CD8-positive, alpha-beta memory T cell (primary cell): ENCODE measurements at regions not wholly inside any gene's neighbourhood (a gene's known extent, or its start where the extent isn't known, plus 50 kb on each side); places are given as distances from the start of the nearest gene placed in this dataset.

ENCODE experiments used
- CTCF ChIA-PET: fragments of 350-600 bp; sonication (Branson Sonifier 250); formaldehyde crosslinking; loops from one replicate; lab custom pipeline; 2021; ENCODE audit warnings: antibody characterized with exemption; lab: Charles Lee
- POLR2A ChIA-PET: fragments of 350-600 bp; sonication (Branson Sonifier 250); formaldehyde crosslinking; loops from one replicate; lab custom pipeline; 2021; ENCODE audit warnings: antibody characterized with exemption; lab: Charles Lee
- DNase-seq, 5 donors: peaks; one replicate each; pipeline versions ENCODE4 v3.0.0 to v3.0.0-alpha.2; 2020 to 2022; ENCODE audit warnings: mixed read lengths in 1 of 5
- H3K27ac ChIP-seq: one replicate; pipeline ENCODE4 v1.7.0; 2013; ENCODE audit warnings: low read depth, mild to moderate bottlenecking, low read length, moderate library complexity
- H3K27me3 ChIP-seq: 2 replicates; pipeline ENCODE4 v1.7.0; 2013; ENCODE audit warnings: low read length, mild to moderate bottlenecking; ENCODE audit not compliant: insufficient read depth, poor library complexity, severe bottlenecking
- H3K36me3 ChIP-seq: 2 replicates; pipeline ENCODE4 v1.7.0; 2013; ENCODE audit warnings: mild to moderate bottlenecking, low read length, moderate library complexity; ENCODE audit not compliant: insufficient read depth
- H3K4me1 ChIP-seq: 2 replicates; pipeline ENCODE4 v1.7.0; 2013; ENCODE audit warnings: mild to moderate bottlenecking, low read length, moderate library complexity; ENCODE audit not compliant: insufficient read depth
- H3K4me3 ChIP-seq: 2 replicates; pipeline ENCODE4 v1.7.0; 2013; ENCODE audit warnings: mild to moderate bottlenecking, low read length
- H3K9me3 ChIP-seq: 2 replicates; pipeline ENCODE4 v1.7.0; 2013; ENCODE audit warnings: mild to moderate bottlenecking, low read length
- H3K27ac Mint-ChIP-seq, 8 donors: one replicate each; pipeline ENCODE4 v1.8.0; 2020 to 2021; ENCODE audit warnings: mixed read lengths in 8 of 8, mild to moderate bottlenecking in 6 of 8, inconsistent platforms in 3 of 8, moderate library complexity in 3 of 8
- H3K27me3 Mint-ChIP-seq, 2 donors: one replicate each; pipeline ENCODE4 v1.8.0; 2020 to 2021; ENCODE audit warnings: mixed read lengths in 2 of 2, mild to moderate bottlenecking in 1 of 2, moderate library complexity in 1 of 2
- H3K36me3 Mint-ChIP-seq, 3 donors: one replicate each; pipeline ENCODE4 v1.8.0; 2020 to 2021; ENCODE audit warnings: mixed read lengths in 3 of 3, inconsistent platforms in 1 of 3, mild to moderate bottlenecking in 1 of 3
- H3K4me1 Mint-ChIP-seq, 3 donors: one replicate each; pipeline ENCODE4 v1.8.0; 2020 to 2021; ENCODE audit warnings: mixed read lengths in 3 of 3, inconsistent platforms in 1 of 3, mild to moderate bottlenecking in 1 of 3
- H3K4me3 Mint-ChIP-seq, 7 donors: one replicate each; pipeline ENCODE4 v1.8.0; 2020 to 2021; ENCODE audit warnings: mixed read lengths in 7 of 7, mild to moderate bottlenecking in 6 of 7, moderate library complexity in 4 of 7, inconsistent platforms in 2 of 7
- H3K9me3 Mint-ChIP-seq, 5 donors: one replicate each; pipeline ENCODE4 v1.8.0; 2020 to 2022; ENCODE audit warnings: mixed read lengths in 5 of 5, mild to moderate bottlenecking in 3 of 5, moderate library complexity in 2 of 5, inconsistent platforms in 1 of 5

- Mint-ChIP-seq H3K9me3 (peaks cover 0 to 12% (median 11%) of the 10 kb centered on the region in 5 donors), H3K4me1 (no peaks in the 10 kb centered on the region), H3K36me3 (no peaks in the 10 kb centered on the region), H3K4me3 (no peak overlapping the region), H3K27me3 (no peaks in the 10 kb centered on the region), H3K27ac (no peak overlapping the region)
- no peaks in the 10 kb centered on the region for H3K4me1 ChIP-seq
- no peaks in the 10 kb centered on the region for H3K36me3 ChIP-seq
- ChIA-PET CTCF (no interaction called here), POLR2A (no interaction called here)
- H3K27ac ChIP-seq, result no peak overlapping the region
- DNase-seq, result no peak
- no peak overlapping the region for H3K4me3 ChIP-seq
- no peaks in the 10 kb centered on the region for H3K27me3 ChIP-seq
- no peaks in the 10 kb centered on the region for H3K9me3 ChIP-seq
Measured at GRCh38 chr21:22128671-22129070, 1130.5 kb downstream of the NCAM2 start.

GRCh38 chr21:22132358-22133071 is 1134.3 kb downstream of the NCAM2 start:
- H3K36me3 Mint-ChIP-seq, result no peaks in the 10 kb centered on the region
- no peak overlapping the region for H3K27ac ChIP-seq
- H3K4me1 Mint-ChIP-seq, result no peaks in the 10 kb centered on the region
- H3K36me3 ChIP-seq, result no peaks in the 10 kb centered on the region
- H3K9me3 ChIP-seq, result no peaks in the 10 kb centered on the region
- no peak for DNase-seq
- H3K27me3 Mint-ChIP-seq, result no peaks in the 10 kb centered on the region
- ChIA-PET CTCF (no interaction called here), POLR2A (no interaction called here)
- H3K4me3 Mint-ChIP-seq, result no peak overlapping the region
- H3K27me3 ChIP-seq, result no peaks in the 10 kb centered on the region
- H3K4me3 ChIP-seq, result no peak overlapping the region
- peaks cover 3 to 21% (median 11%) of the 10 kb centered on the region in 5 donors for H3K9me3 Mint-ChIP-seq
- H3K27ac Mint-ChIP-seq, result no peak overlapping the region
- H3K4me1 ChIP-seq, result no peaks in the 10 kb centered on the region

- Histone ChIP-seq H3K36me3 (no peaks in the 10 kb centered on the region), H3K27me3 (no peaks in the 10 kb centered on the region), H3K4me1 (no peaks in the 10 kb centered on the region), H3K9me3 (no peaks in the 10 kb centered on the region), H3K27ac (no peak overlapping the region), H3K4me3 (no peak overlapping the region)
- DNase-seq, result no peak
- ChIA-PET CTCF (no interaction called here), POLR2A (no interaction called here)
- no peaks in the 10 kb centered on the region for H3K36me3 Mint-ChIP-seq
- no peaks in the 10 kb centered on the region for H3K4me1 Mint-ChIP-seq
- H3K4me3 Mint-ChIP-seq, result no peak overlapping the region
- H3K9me3 Mint-ChIP-seq, result peaks cover 3 to 28% (median 7%) of the 10 kb centered on the region in 5 donors
- H3K27me3 Mint-ChIP-seq, result no peaks in the 10 kb centered on the region
- H3K27ac Mint-ChIP-seq, result no peak overlapping the region
Measured at GRCh38 chr21:22136740-22137139, 1138.5 kb downstream of the NCAM2 start.

- Mint-ChIP-seq H3K27ac (no peak overlapping the region), H3K4me1 (no peaks in the 10 kb centered on the region), H3K36me3 (no peaks in the 10 kb centered on the region), H3K27me3 (no peaks in the 10 kb centered on the region), H3K9me3 (peaks cover 0 to 28% (median 7%) of the 10 kb centered on the region in 5 donors), H3K4me3 (no peak overlapping the region)
- Histone ChIP-seq H3K9me3 (no peaks in the 10 kb centered on the region), H3K27me3 (no peaks in the 10 kb centered on the region), H3K4me1 (no peaks in the 10 kb centered on the region), H3K36me3 (no peaks in the 10 kb centered on the region), H3K4me3 (no peak overlapping the region), H3K27ac (no peak overlapping the region)
- ChIA-PET CTCF (no interaction called here), POLR2A (no interaction called here)
- DNase-seq, result no peak
Measured at GRCh38 chr21:22138297-22139016, 1140.2 kb downstream of the NCAM2 start.

GRCh38 chr21:22145545-22145944 is 1147.3 kb downstream of the NCAM2 start:
- peaks cover 2% of the 10 kb centered on the region for H3K9me3 ChIP-seq
- ChIA-PET CTCF (no interaction called here), POLR2A (no interaction called here)
- Mint-ChIP-seq H3K4me3 (no peak overlapping the region), H3K4me1 (no peaks in the 10 kb centered on the region), H3K27me3 (no peaks in the 10 kb centered on the region), H3K27ac (no peak overlapping the region), H3K36me3 (peaks cover 0 to 1% (median 0%) of the 10 kb centered on the region in 3 donors), H3K9me3 (peaks cover 6 to 29% (median 12%) of the 10 kb centered on the region in 5 donors)
- no peaks in the 10 kb centered on the region for H3K4me1 ChIP-seq
- no peaks in the 10 kb centered on the region for H3K36me3 ChIP-seq
- H3K4me3 ChIP-seq, result no peak overlapping the region
- H3K27me3 ChIP-seq, result no peaks in the 10 kb centered on the region
- H3K27ac ChIP-seq, result no peak overlapping the region
- no peak for DNase-seq

GRCh38 chr21:22154579-22155274 is 1156.5 kb downstream of the NCAM2 start:
- Histone ChIP-seq H3K27me3 (no peaks in the 10 kb centered on the region), H3K36me3 (no peaks in the 10 kb centered on the region), H3K4me1 (no peaks in the 10 kb centered on the region), H3K4me3 (no peak overlapping the region), H3K27ac (no peak overlapping the region), H3K9me3 (no peaks in the 10 kb centered on the region)
- no peak overlapping the region for H3K27ac Mint-ChIP-seq
- ChIA-PET CTCF (no interaction called here), POLR2A (no interaction called here)
- H3K9me3 Mint-ChIP-seq, result peaks cover 8 to 20% (median 12%) of the 10 kb centered on the region in 5 donors
- no peaks in the 10 kb centered on the region for H3K36me3 Mint-ChIP-seq
- no peak overlapping the region for H3K4me3 Mint-ChIP-seq
- DNase-seq, result no peak
- no peaks in the 10 kb centered on the region for H3K4me1 Mint-ChIP-seq
- no peaks in the 10 kb centered on the region for H3K27me3 Mint-ChIP-seq

- peaks cover 3 to 29% (median 12%) of the 10 kb centered on the region in 5 donors for H3K9me3 Mint-ChIP-seq
- H3K27me3 Mint-ChIP-seq, result no peaks in the 10 kb centered on the region
- no peaks in the 10 kb centered on the region for H3K36me3 Mint-ChIP-seq
- H3K27me3 ChIP-seq, result no peaks in the 10 kb centered on the region
- no peak overlapping the region for H3K27ac Mint-ChIP-seq
- no peaks in the 10 kb centered on the region for H3K9me3 ChIP-seq
- no peak overlapping the region for H3K27ac ChIP-seq
- H3K4me3 ChIP-seq, result no peak overlapping the region
- DNase-seq, result no peak
- CTCF ChIA-PET, result no interaction called here
- POLR2A ChIA-PET, result no interaction called here
- no peaks in the 10 kb centered on the region for H3K4me1 ChIP-seq
- no peaks in the 10 kb centered on the region for H3K4me1 Mint-ChIP-seq
- no peaks in the 10 kb centered on the region for H3K36me3 ChIP-seq
- H3K4me3 Mint-ChIP-seq, result no peak overlapping the region
Measured at GRCh38 chr21:22164912-22165311, 1166.7 kb downstream of the NCAM2 start.

- Histone ChIP-seq H3K27ac (no peak overlapping the region), H3K9me3 (no peaks in the 10 kb centered on the region), H3K27me3 (no peaks in the 10 kb centered on the region), H3K36me3 (no peaks in the 10 kb centered on the region), H3K4me3 (no peak overlapping the region), H3K4me1 (no peaks in the 10 kb centered on the region)
- H3K27ac Mint-ChIP-seq, result no peak overlapping the region
- ChIA-PET CTCF (no interaction called here), POLR2A (no interaction called here)
- no peaks in the 10 kb centered on the region for H3K27me3 Mint-ChIP-seq
- no peak overlapping the region for H3K4me3 Mint-ChIP-seq
- H3K4me1 Mint-ChIP-seq, result no peaks in the 10 kb centered on the region
- H3K36me3 Mint-ChIP-seq, result no peaks in the 10 kb centered on the region
- no peak for DNase-seq
- peaks cover 4 to 33% (median 12%) of the 10 kb centered on the region in 5 donors for H3K9me3 Mint-ChIP-seq
Measured at GRCh38 chr21:22174746-22175145, 1176.5 kb downstream of the NCAM2 start.
